ENCODE measurements at regions not wholly inside any gene's neighbourhood (a gene's known extent, or its start where the extent isn't known, plus 50 kb on each side); places are given as distances from the start of the nearest gene placed in this dataset.
"Not testable (repeated sequence)": the region's sequence is repeated elsewhere in the genome, so short reads cannot be mapped to it uniquely, and the experiment has no call there.

- not testable (repeated sequence) for TF ChIP-seq EP300 (IDR thresholded peaks at IDR 0.05); POLR2AphosphoS5 (IDR thresholded peaks at IDR 0.05); CTCF (IDR thresholded peaks at IDR 0.05); POLR2A (IDR thresholded peaks at IDR 0.05; ENCODE audit: low read depth)
Observed at GRCh38 chr9:38859827-38860226, 139.9 kb upstream of the FAM240B start.
